B cell (primary cell): ENCODE measurements at regions not wholly inside any gene's neighbourhood (a gene's known extent, or its start where the extent isn't known, plus 50 kb on each side); places are given as distances from the start of the nearest gene placed in this dataset.

ENCODE experiments used
- ATAC-seq: fragments of 200-7000 bp; cut with Tn5 transposase; one replicate; pipeline ENCODE4 v1.10.0; 2021; ENCODE audit warnings: low read depth, mild to moderate bottlenecking, moderate number of reproducible peaks, moderate library complexity
- CTCF ChIA-PET: fragments of 350-600 bp; sonication (Branson Sonifier 250); formaldehyde crosslinking; loops from one replicate; lab custom pipeline; 2021; ENCODE audit warnings: antibody characterized with exemption, inconsistent platforms; lab: Charles Lee
- POLR2A ChIA-PET: fragments of 350-600 bp; sonication (Branson Sonifier 250); formaldehyde crosslinking; loops from one replicate; lab custom pipeline; 2021; ENCODE audit warnings: antibody characterized with exemption; lab: Charles Lee
- DNase-seq: peaks from one replicate; pipeline ENCODE4 v3.0.0; 2013
- H2AFZ ChIP-seq: 2 replicates; pipeline ENCODE4 v1.6.1; 2012; ENCODE audit warnings: mild to moderate bottlenecking, low read depth, low read length; ENCODE audit not compliant: insufficient read depth, poor library complexity, severe bottlenecking
- H3K27ac ChIP-seq, 2 donors: 1 replicate in 1 of 2; 2 replicates in 1 of 2; pipeline ENCODE4 v1.5.1; 2012 to 2013; ENCODE audit warnings: low read length in 2 of 2, mild to moderate bottlenecking in 2 of 2, moderate library complexity in 1 of 2
- H3K27me3 ChIP-seq, 4 experiments: fragments of 200-600 bp in 1 of 4; sonication (generic) in 1 of 4; replicated peaks in 1 of 4; 1 replicate in 2 of 4; 2 replicates in 2 of 4; pipeline versions ENCODE4 v1.6.1 to v1.7.0; 2013 to 2016; ENCODE audit warnings: low read length in 3 of 4, mild to moderate bottlenecking in 2 of 4, mixed read lengths in 1 of 4, moderate library complexity in 1 of 4; ENCODE audit not compliant: insufficient read depth in 4 of 4, control insufficient read depth in 3 of 4; ENCODE audit errors: control extremely low read depth in 1 of 4
- H3K36me3 ChIP-seq, 2 experiments: replicated peaks in 1 of 2; 1 replicate in 1 of 2; 2 replicates in 1 of 2; pipeline versions ENCODE4 v1.6.1 to v1.7.1; 2013; ENCODE audit warnings: low read length in 1 of 2; ENCODE audit not compliant: insufficient read depth in 2 of 2, control insufficient read depth in 1 of 2; ENCODE audit errors: control extremely low read depth in 1 of 2, extremely low read depth in 1 of 2
- H3K4me1 ChIP-seq, 2 donors: fragments of 200-600 bp in 1 of 2; sonication (generic) in 1 of 2; 1 replicate in 1 of 2; 2 replicates in 1 of 2; pipeline versions ENCODE4 v1.5.1 to v1.6.1; 2013 to 2017; ENCODE audit warnings: low read length in 2 of 2; ENCODE audit not compliant: control insufficient read depth in 2 of 2, insufficient read depth in 2 of 2
- H3K4me2 ChIP-seq: replicated peaks from 2 replicates; pipeline ENCODE3; 2012; ENCODE audit warnings: mild to moderate bottlenecking, low read depth, low read length; ENCODE audit not compliant: poor library complexity, severe bottlenecking
- H3K4me3 ChIP-seq, 5 experiments: fragments of 200-600 bp in 1 of 5; sonication (generic) in 1 of 5; 1 replicate in 3 of 5; 2 replicates in 2 of 5; pipeline versions ENCODE4 v1.5.1 to v1.7.0; 2011 to 2016; ENCODE audit warnings: low read length in 4 of 5, mild to moderate bottlenecking in 4 of 5, low read depth in 2 of 5, control low read depth in 1 of 5, moderate library complexity in 1 of 5; ENCODE audit not compliant: insufficient read depth in 1 of 5; ENCODE audit errors: control extremely low read depth in 1 of 5, extremely low read depth in 1 of 5
- H3K79me2 ChIP-seq: fragments of 200-600 bp; sonication (generic); one replicate; pipeline ENCODE4 v1.6.0; 2016; ENCODE audit warnings: low read length; ENCODE audit not compliant: control insufficient read depth, insufficient read depth
- H3K9ac ChIP-seq: fragments of 200-600 bp; sonication (generic); 2 replicates; pipeline ENCODE4 v1.6.1; 2017; ENCODE audit warnings: mild to moderate bottlenecking, low read length, moderate library complexity
- H3K9me3 ChIP-seq, 3 donors: one replicate each; pipeline versions ENCODE4 v1.6.1 to v1.7.1; 2013; ENCODE audit warnings: low read length in 2 of 3; ENCODE audit not compliant: control insufficient read depth in 2 of 3, insufficient read depth in 1 of 3; ENCODE audit errors: control extremely low read depth in 1 of 3
- H4K20me1 ChIP-seq: 2 replicates; pipeline ENCODE4 v1.6.0; 2012; ENCODE audit warnings: mild to moderate bottlenecking, low read length; ENCODE audit not compliant: insufficient read depth, control insufficient read depth, poor library complexity, severe bottlenecking
- H3K27ac Mint-ChIP-seq: one replicate; pipeline ENCODE4 v1.8.0; 2021; ENCODE audit warnings: mixed read lengths
- H3K27me3 Mint-ChIP-seq: one replicate; pipeline ENCODE4 v1.8.0; 2021; ENCODE audit warnings: mixed read lengths
- H3K4me1 Mint-ChIP-seq: one replicate; pipeline ENCODE4 v1.8.0; 2021; ENCODE audit warnings: mixed read lengths
- H3K4me3 Mint-ChIP-seq: one replicate; pipeline ENCODE4 v1.8.0; 2021; ENCODE audit warnings: mixed read lengths
- H3K9me3 Mint-ChIP-seq: one replicate; pipeline ENCODE4 v1.8.0; 2022; ENCODE audit warnings: mixed read lengths; ENCODE audit not compliant: insufficient read depth
- EZH2 ChIP-seq: IDR thresholded peaks from 2 replicates; pipeline ENCODE4 v1.6.1; 2012; ENCODE audit warnings: borderline replicate concordance, low read depth, mild to moderate bottlenecking, moderate library complexity, low read length; ENCODE audit not compliant: insufficient read depth, poor library complexity, severe bottlenecking
- WGBS: methylation state at CpG from one replicate; pipeline ENCODE4 v1.1.5; 2013; ENCODE audit warnings: missing lambda C conversion rate; ENCODE audit not compliant: insufficient coverage; 5-methylcytosine and 5-hydroxymethylcytosine counted together
- intact Hi-C: fragments of 100-400 bp; cut with micrococcal nuclease; formaldehyde crosslinking; loops from one replicate; pipeline ENCODE4 v1.10.0; 2022
- TF ChIP-seq, protein P1 (sequence below): fragments of 200-600 bp; IDR thresholded peaks from one replicate; pipeline ENCODE4 v1.8.0; 2022; ENCODE audit warnings: antibody characterized with exemption, mild to moderate bottlenecking

DNA sequence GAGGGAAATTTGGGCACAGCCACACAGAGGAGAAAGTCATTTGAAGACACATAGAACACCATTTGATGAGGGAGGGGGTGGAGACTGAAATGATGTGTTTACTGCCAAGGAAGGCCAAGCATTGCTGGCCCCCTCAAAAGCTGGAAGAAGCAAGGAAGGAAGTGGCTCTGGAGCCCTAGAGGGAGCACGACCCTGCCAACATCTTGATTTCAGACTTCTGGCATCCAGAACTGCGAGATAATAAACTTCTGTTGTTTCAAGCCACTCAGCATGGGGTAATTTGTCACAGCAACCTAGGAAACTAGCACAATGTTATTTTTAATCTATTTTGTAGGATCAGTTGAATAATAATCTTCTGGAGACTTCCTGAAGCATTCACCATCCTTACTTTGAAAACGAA is 314.8 kb upstream of the GOT2 start:
- no peaks in the 10 kb centered on the region for H3K27me3 ChIP-seq
- H3K9me3 ChIP-seq, result no peaks in the 10 kb centered on the region
- H4K20me1 ChIP-seq, result no peaks in the 10 kb centered on the region
- Mint-ChIP-seq H3K4me1 (no peaks in the 10 kb centered on the region), H3K9me3 (no peaks in the 10 kb centered on the region), H3K27me3 (no peaks in the 10 kb centered on the region), H3K4me3 (no peak overlapping the region), H3K27ac (no peak overlapping the region)
- H3K36me3 ChIP-seq, result no peaks in the 10 kb centered on the region
- no peak overlapping the region for H2AFZ ChIP-seq
- H3K79me2 ChIP-seq, result no peaks in the 10 kb centered on the region
- H3K4me1 ChIP-seq, result no peaks in the 10 kb centered on the region
- WGBS, result no CpG with 5 or more reads among the region's 3 CpGs
- TF ChIP-seq, protein P1, sequence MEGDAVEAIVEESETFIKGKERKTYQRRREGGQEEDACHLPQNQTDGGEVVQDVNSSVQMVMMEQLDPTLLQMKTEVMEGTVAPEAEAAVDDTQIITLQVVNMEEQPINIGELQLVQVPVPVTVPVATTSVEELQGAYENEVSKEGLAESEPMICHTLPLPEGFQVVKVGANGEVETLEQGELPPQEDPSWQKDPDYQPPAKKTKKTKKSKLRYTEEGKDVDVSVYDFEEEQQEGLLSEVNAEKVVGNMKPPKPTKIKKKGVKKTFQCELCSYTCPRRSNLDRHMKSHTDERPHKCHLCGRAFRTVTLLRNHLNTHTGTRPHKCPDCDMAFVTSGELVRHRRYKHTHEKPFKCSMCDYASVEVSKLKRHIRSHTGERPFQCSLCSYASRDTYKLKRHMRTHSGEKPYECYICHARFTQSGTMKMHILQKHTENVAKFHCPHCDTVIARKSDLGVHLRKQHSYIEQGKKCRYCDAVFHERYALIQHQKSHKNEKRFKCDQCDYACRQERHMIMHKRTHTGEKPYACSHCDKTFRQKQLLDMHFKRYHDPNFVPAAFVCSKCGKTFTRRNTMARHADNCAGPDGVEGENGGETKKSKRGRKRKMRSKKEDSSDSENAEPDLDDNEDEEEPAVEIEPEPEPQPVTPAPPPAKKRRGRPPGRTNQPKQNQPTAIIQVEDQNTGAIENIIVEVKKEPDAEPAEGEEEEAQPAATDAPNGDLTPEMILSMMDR, result no peak
- TF ChIP-seq EZH2, result no peak
- H3K4me2 ChIP-seq, result no peak overlapping the region
- POLR2A ChIA-PET, result no interaction called here
- no peak for DNase-seq
- no peak overlapping the region for H3K4me3 ChIP-seq
- H3K9ac ChIP-seq, result no peak overlapping the region
- no peak overlapping the region for H3K27ac ChIP-seq
- intact Hi-C loops, result no loop called here
- ATAC-seq, result no peak
- CTCF ChIA-PET, result no interaction called here

DNA sequence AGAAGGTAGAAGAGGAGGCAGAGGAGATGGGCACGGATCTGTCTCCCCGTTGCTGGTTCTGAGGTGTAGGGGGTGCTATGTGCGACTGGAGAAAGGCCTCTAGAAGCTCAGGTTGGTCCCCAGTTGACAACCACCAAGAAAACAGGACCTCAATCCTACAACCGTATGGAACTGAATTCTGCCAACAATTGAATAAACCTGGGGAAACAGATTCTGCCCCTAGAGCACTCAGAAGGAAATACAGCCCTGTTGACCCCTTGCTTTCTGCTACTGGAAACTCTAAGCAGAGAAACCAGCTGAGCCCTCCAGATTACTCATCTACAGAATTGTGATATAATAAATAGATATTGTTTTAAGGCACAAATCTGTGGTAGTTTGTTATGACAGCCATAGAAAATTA is 313.0 kb upstream of the GOT2 start:
- no peaks in the 10 kb centered on the region for H3K36me3 ChIP-seq

More for the DNA sequence above, 313.0 kb upstream of the GOT2 start:
- no peak overlapping the region for H3K4me2 ChIP-seq
- H3K27ac ChIP-seq, result no peak overlapping the region
- DNase-seq, result no peak
- H3K9me3 ChIP-seq, result no peaks in the 10 kb centered on the region
- no peaks in the 10 kb centered on the region for H3K4me1 Mint-ChIP-seq
- intact Hi-C loops, result no loop called here
- no peak for ATAC-seq
- no peak overlapping the region for H3K4me3 Mint-ChIP-seq
- H3K4me3 ChIP-seq, result no peak overlapping the region
- CTCF ChIA-PET, result no interaction called here
- no peaks in the 10 kb centered on the region for H3K79me2 ChIP-seq
- H3K9ac ChIP-seq, result no peak overlapping the region
- H3K27me3 ChIP-seq, result no peaks in the 10 kb centered on the region
- no peaks in the 10 kb centered on the region for H4K20me1 ChIP-seq
- H3K27ac Mint-ChIP-seq, result no peak overlapping the region
- H3K27me3 Mint-ChIP-seq, result no peaks in the 10 kb centered on the region
- H3K9me3 Mint-ChIP-seq, result no peaks in the 10 kb centered on the region
- WGBS, result 88% methylated on average over 1 of the region's 4 CpGs
- no peak overlapping the region for H2AFZ ChIP-seq
- no peaks in the 10 kb centered on the region for H3K4me1 ChIP-seq
- TF ChIP-seq, protein P1, result no peak
- no peak for TF ChIP-seq EZH2
- POLR2A ChIA-PET, result no interaction called here
